ENCODE measurements at regions not wholly inside any gene's neighbourhood (a gene's known extent, or its start where the extent isn't known, plus 50 kb on each side); places are given as distances from the start of the nearest gene placed in this dataset.

DNA sequence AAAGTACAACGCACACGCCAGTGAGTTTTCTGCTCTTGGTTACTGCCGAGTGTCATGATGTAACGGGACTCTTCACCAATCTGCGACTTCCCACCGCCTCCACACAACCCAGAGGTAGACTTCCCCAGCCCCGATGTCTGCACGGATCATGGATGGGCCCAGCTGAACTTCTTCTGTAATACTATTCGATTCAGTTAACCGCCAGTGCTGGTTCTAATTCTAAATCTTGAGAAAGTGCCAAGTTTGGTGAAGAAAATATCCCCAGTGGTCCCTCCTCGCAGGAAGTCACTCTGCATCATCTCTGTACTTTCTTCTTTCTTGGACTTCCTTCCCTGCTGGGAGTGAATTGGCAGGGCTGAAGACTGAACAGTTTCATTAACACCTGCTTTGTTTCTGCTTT lies 77.6 kb upstream of the SLC35F4 start:
- H3K4me1 ChIP-seq (ENCODE audit: control insufficient read depth, low read length), result no peaks in the 10 kb centered on the region
- H3K27me3 ChIP-seq (ENCODE audit: control insufficient read depth, low read length), result no peaks in the 10 kb centered on the region
- H3K27ac ChIP-seq (ENCODE audit: low read depth, low read length), result no peak overlapping the region
- no peaks in the 10 kb centered on the region for H3K36me3 ChIP-seq (ENCODE audit: control insufficient read depth, low read length)
- H3F3A ChIP-seq (ENCODE audit: control insufficient read depth, insufficient read depth), result no peaks in the 10 kb centered on the region
- no peaks in the 10 kb centered on the region for H3K9me2 ChIP-seq (replicated peaks; ENCODE audit: control insufficient read depth, low read length)
- no peak overlapping the region for H3K4me2 ChIP-seq (ENCODE audit: low read length)
- H4K20me1 ChIP-seq (ENCODE audit: control insufficient read depth, insufficient read depth, low read depth, low read length), result no peaks in the 10 kb centered on the region
- no peaks in the 10 kb centered on the region for H3K79me2 ChIP-seq (ENCODE audit: control insufficient read depth, low read length)
- no peak overlapping the region for H3K4me3 ChIP-seq (ENCODE audit: low read length)
- H3K9me3 ChIP-seq (ENCODE audit: control insufficient read depth, insufficient read depth, low read length), result no peaks in the 10 kb centered on the region
- TF ChIP-seq EZH2phosphoT487 (IDR thresholded peaks at IDR 0.05; ENCODE audit: borderline replicate concordance, low read length), result no peak
- TF ChIP-seq, protein P1, sequence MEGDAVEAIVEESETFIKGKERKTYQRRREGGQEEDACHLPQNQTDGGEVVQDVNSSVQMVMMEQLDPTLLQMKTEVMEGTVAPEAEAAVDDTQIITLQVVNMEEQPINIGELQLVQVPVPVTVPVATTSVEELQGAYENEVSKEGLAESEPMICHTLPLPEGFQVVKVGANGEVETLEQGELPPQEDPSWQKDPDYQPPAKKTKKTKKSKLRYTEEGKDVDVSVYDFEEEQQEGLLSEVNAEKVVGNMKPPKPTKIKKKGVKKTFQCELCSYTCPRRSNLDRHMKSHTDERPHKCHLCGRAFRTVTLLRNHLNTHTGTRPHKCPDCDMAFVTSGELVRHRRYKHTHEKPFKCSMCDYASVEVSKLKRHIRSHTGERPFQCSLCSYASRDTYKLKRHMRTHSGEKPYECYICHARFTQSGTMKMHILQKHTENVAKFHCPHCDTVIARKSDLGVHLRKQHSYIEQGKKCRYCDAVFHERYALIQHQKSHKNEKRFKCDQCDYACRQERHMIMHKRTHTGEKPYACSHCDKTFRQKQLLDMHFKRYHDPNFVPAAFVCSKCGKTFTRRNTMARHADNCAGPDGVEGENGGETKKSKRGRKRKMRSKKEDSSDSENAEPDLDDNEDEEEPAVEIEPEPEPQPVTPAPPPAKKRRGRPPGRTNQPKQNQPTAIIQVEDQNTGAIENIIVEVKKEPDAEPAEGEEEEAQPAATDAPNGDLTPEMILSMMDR (IDR thresholded peaks at IDR 0.05; ENCODE audit: low read depth, low read length, poor library complexity, severe bottlenecking), result no peak

DNA sequence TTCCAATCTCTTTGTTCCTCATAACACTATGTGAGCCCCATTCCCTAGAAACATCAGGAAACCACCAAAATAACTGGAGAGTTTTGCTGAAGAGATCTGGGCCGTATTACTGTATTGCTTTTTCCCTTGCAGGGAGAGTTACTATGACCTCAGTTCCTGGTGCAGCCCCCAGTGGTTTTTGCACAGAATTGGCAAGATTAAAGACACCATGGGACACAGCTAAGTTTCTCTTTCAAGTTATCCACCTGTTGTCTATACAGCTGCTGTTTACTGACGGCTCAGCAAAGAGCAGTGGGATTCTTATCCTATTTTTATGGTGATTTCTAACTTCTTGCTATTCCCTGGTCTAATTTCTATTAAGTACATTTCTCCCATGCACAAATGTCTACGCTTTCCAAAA lies 77.1 kb upstream of the SLC35F4 start:
- Histone ChIP-seq H3F3A (ENCODE audit: control insufficient read depth, insufficient read depth) (no peaks in the 10 kb centered on the region), H3K4me1 (ENCODE audit: control insufficient read depth, low read length) (no peaks in the 10 kb centered on the region), H4K20me1 (ENCODE audit: control insufficient read depth, insufficient read depth, low read depth, low read length) (no peaks in the 10 kb centered on the region), H3K79me2 (ENCODE audit: control insufficient read depth, low read length) (no peaks in the 10 kb centered on the region), H3K27me3 (ENCODE audit: control insufficient read depth, low read length) (no peaks in the 10 kb centered on the region), H3K36me3 (ENCODE audit: control insufficient read depth, low read length) (no peaks in the 10 kb centered on the region), H3K4me2 (ENCODE audit: low read length) (no peak overlapping the region), H3K4me3 (ENCODE audit: low read length) (no peak overlapping the region), H3K27ac (ENCODE audit: low read depth, low read length) (no peak overlapping the region), H3K9me3 (ENCODE audit: control insufficient read depth, insufficient read depth, low read length) (no peaks in the 10 kb centered on the region), H3K9me2 (replicated peaks; ENCODE audit: control insufficient read depth, low read length) (no peaks in the 10 kb centered on the region)
- TF ChIP-seq EZH2phosphoT487 (IDR thresholded peaks at IDR 0.05; ENCODE audit: borderline replicate concordance, low read length), result no peak
- TF ChIP-seq, protein P1 (IDR thresholded peaks at IDR 0.05; ENCODE audit: low read depth, low read length, poor library complexity, severe bottlenecking), result no peak

DNA sequence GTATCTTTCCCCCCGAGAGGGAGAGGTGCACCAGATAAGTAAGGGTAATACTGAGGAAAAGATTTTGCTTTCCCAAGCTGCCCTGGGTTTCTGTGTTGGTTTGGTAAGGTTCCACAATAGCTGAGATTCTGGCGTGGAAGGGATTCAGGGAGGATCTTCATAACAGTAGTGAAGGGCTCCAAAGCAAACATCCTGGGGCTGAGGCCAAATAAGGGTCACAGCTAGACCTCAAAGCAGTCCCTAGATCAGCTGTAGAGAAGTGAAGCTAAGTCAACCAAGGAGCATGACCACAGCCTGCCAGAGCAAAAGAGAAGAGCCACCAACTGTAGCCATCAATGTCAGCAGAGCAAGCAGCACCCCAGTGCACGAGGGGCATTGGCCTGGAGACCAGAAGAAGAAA lies 73.2 kb upstream of the SLC35F4 start:
- TF ChIP-seq EZH2phosphoT487 (IDR thresholded peaks at IDR 0.05; ENCODE audit: borderline replicate concordance, low read length), result no peak
- TF ChIP-seq, protein P1 (IDR thresholded peaks at IDR 0.05; ENCODE audit: low read depth, low read length, poor library complexity, severe bottlenecking), result no peak
- Histone ChIP-seq H3K4me2 (ENCODE audit: low read length) (no peak overlapping the region), H3K27me3 (ENCODE audit: control insufficient read depth, low read length) (no peaks in the 10 kb centered on the region)

DNA sequence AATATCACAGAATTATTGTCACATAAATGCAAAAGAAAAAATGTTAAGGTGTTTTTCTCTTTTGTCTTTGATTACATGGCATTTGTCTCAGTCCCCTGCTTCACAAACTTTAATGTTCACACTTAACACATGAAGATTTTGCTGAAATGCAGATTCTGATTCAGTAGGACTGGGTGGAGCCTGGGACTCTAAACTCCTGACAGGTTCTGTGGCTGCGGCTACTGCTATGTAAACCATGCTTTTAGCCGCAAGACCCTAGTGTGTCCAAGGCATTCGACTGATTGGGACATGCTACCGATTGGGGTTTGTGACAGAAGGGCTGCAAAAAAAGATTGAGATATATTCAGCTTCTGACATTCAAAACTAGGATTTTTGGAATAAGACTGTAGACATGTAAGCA lies 72.6 kb upstream of the SLC35F4 start:
- no peaks in the 10 kb centered on the region for H3F3A ChIP-seq (ENCODE audit: control insufficient read depth, insufficient read depth)
- no peaks in the 10 kb centered on the region for H4K20me1 ChIP-seq (ENCODE audit: control insufficient read depth, insufficient read depth, low read depth, low read length)
- no peaks in the 10 kb centered on the region for H3K79me2 ChIP-seq (ENCODE audit: control insufficient read depth, low read length)

More for the DNA sequence above, 73.2 kb upstream of the SLC35F4 start:
- no peaks in the 10 kb centered on the region for H4K20me1 ChIP-seq (ENCODE audit: control insufficient read depth, insufficient read depth, low read depth, low read length)
- no peaks in the 10 kb centered on the region for H3K79me2 ChIP-seq (ENCODE audit: control insufficient read depth, low read length)
- H3K36me3 ChIP-seq (ENCODE audit: control insufficient read depth, low read length), result no peaks in the 10 kb centered on the region
- H3F3A ChIP-seq (ENCODE audit: control insufficient read depth, insufficient read depth), result no peaks in the 10 kb centered on the region
- H3K9me3 ChIP-seq (ENCODE audit: control insufficient read depth, insufficient read depth, low read length), result no peaks in the 10 kb centered on the region
- H3K27ac ChIP-seq (ENCODE audit: low read depth, low read length), result no peak overlapping the region
- no peaks in the 10 kb centered on the region for H3K9me2 ChIP-seq (replicated peaks; ENCODE audit: control insufficient read depth, low read length)
- H3K4me1 ChIP-seq (ENCODE audit: control insufficient read depth, low read length), result no peaks in the 10 kb centered on the region
- no peak overlapping the region for H3K4me3 ChIP-seq (ENCODE audit: low read length)

More for the DNA sequence above, 72.6 kb upstream of the SLC35F4 start:
- H3K9me2 ChIP-seq (replicated peaks; ENCODE audit: control insufficient read depth, low read length), result no peaks in the 10 kb centered on the region
- no peak overlapping the region for H3K4me3 ChIP-seq (ENCODE audit: low read length)
- no peaks in the 10 kb centered on the region for H3K4me1 ChIP-seq (ENCODE audit: control insufficient read depth, low read length)
- no peak overlapping the region for H3K27ac ChIP-seq (ENCODE audit: low read depth, low read length)
- TF ChIP-seq, protein P1 (IDR thresholded peaks at IDR 0.05; ENCODE audit: low read depth, low read length, poor library complexity, severe bottlenecking), result no peak
- TF ChIP-seq EZH2phosphoT487 (IDR thresholded peaks at IDR 0.05; ENCODE audit: borderline replicate concordance, low read length), result no peak
- no peaks in the 10 kb centered on the region for H3K9me3 ChIP-seq (ENCODE audit: control insufficient read depth, insufficient read depth, low read length)
- H3K36me3 ChIP-seq (ENCODE audit: control insufficient read depth, low read length), result no peaks in the 10 kb centered on the region
- no peaks in the 10 kb centered on the region for H3K27me3 ChIP-seq (ENCODE audit: control insufficient read depth, low read length)
- H3K4me2 ChIP-seq (ENCODE audit: low read length), result no peak overlapping the region
